NCI-H510A (cell line): ENCODE measurements at regions not wholly inside any gene's neighbourhood (a gene's known extent, or its start where the extent isn't known, plus 50 kb on each side); places are given as distances from the start of the nearest gene placed in this dataset.

ENCODE experiments used
- DNase-seq: peaks from one replicate; lab custom pipeline; 2025; lab: John Stamatoyannopoulos, UW

- DNase-seq: no peak
Measured at GRCh38 chr9:2919347-2919746, 75.5 kb upstream of the PUM3 start.

DNA sequence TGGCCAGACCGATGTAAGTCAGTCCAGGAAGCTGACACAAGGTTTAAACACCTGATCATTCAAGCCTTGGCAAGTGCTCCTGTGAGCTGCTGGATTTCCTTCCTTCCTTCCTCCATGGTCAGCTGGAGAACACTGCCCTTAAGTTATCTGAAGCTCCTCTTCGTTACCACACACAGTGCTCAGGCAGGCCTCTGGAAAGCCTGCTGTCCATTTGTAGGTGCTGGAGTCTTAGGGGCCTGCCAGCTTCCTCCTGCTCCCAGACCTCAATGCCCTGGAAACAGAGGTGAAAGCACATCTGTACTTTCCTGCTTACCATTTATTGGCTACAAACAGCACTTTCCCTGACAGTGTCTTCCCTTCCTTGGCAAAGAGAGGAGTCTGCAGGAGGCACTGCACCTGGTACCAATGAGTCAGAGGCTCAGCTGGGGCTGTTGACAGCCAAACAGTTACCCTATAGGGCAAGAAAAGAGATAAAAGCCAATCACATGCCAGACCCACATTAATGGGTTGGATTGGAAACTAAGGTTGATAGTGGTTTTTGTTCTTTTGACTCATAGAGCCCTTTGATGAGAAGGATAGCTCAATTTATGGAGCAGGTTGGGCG is 72.6 kb upstream of the PUM3 start:
- DNase-seq: no peak

DNA sequence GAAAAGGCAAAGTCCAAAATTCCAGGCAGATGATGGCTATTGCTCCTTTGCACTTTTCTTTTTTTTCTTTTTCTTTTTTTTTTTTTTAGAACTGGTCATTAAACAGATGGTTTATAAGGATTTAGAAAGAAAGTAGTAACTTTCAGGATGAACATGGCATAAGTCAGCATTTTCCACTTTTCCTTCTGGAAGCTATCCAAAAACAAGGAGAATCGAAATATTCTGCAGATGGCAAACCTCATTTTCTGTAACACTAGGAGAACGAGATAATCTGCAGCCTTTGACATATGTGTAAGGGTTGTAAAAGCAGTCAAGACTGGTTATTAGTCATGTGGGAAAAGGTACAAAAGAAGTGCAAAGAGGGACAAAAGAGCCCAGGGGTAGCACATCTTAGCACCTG is 69.1 kb upstream of the PUM3 start:
- DNase-seq: no peak

GRCh38 chr9:2907411-2907810 is 63.5 kb upstream of the PUM3 start:
- no peak for DNase-seq

GRCh38 chr9:2904242-2904930 is 60.5 kb upstream of the PUM3 start:
- DNase-seq: no peak
